ENCODE measurements at regions not wholly inside any gene's neighbourhood (a gene's known extent, or its start where the extent isn't known, plus 50 kb on each side); places are given as distances from the start of the nearest gene placed in this dataset.

GRCh38 chr1:218090459-218090858 is 194.6 kb upstream of the RRP15 start:
- Mint-ChIP-seq H3K36me3 (no peaks in the 10 kb centered on the region), H3K4me1 (ENCODE audit: unreplicated experiment) (no peaks in the 10 kb centered on the region), H3K27me3 (no peaks in the 10 kb centered on the region), H3K9me3 (no peaks in the 10 kb centered on the region), H3K27ac (no peak overlapping the region), H3K4me3 (no peak overlapping the region)
- no peak for DNase-seq (ENCODE audit: extremely low spot score, unreplicated experiment)
- TF ChIP-seq, protein P1, sequence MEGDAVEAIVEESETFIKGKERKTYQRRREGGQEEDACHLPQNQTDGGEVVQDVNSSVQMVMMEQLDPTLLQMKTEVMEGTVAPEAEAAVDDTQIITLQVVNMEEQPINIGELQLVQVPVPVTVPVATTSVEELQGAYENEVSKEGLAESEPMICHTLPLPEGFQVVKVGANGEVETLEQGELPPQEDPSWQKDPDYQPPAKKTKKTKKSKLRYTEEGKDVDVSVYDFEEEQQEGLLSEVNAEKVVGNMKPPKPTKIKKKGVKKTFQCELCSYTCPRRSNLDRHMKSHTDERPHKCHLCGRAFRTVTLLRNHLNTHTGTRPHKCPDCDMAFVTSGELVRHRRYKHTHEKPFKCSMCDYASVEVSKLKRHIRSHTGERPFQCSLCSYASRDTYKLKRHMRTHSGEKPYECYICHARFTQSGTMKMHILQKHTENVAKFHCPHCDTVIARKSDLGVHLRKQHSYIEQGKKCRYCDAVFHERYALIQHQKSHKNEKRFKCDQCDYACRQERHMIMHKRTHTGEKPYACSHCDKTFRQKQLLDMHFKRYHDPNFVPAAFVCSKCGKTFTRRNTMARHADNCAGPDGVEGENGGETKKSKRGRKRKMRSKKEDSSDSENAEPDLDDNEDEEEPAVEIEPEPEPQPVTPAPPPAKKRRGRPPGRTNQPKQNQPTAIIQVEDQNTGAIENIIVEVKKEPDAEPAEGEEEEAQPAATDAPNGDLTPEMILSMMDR (conservative IDR thresholded peaks at IDR 0.05): no peak

- Mint-ChIP-seq H3K4me3 (no peak overlapping the region), H3K36me3 (no peaks in the 10 kb centered on the region), H3K27me3 (no peaks in the 10 kb centered on the region), H3K4me1 (ENCODE audit: unreplicated experiment) (peaks cover 8% of the 10 kb centered on the region), H3K9me3 (peaks cover 6% of the 10 kb centered on the region), H3K27ac (no peak overlapping the region)
- TF ChIP-seq, protein P1 (conservative IDR thresholded peaks at IDR 0.05): no peak
- DNase-seq (ENCODE audit: extremely low spot score, unreplicated experiment): no peak
Measured at GRCh38 chr1:218101409-218101808, 183.7 kb upstream of the RRP15 start.

- TF ChIP-seq, protein P1 (conservative IDR thresholded peaks at IDR 0.05): no peak
- peaks cover 6% of the 10 kb centered on the region for H3K9me3 Mint-ChIP-seq
- H3K36me3 Mint-ChIP-seq: no peaks in the 10 kb centered on the region
- no peaks in the 10 kb centered on the region for H3K4me1 Mint-ChIP-seq (ENCODE audit: unreplicated experiment)
- no peak overlapping the region for H3K27ac Mint-ChIP-seq
- DNase-seq (ENCODE audit: extremely low spot score, unreplicated experiment): no peak
- no peak overlapping the region for H3K4me3 Mint-ChIP-seq
- no peaks in the 10 kb centered on the region for H3K27me3 Mint-ChIP-seq
Measured at GRCh38 chr1:218108034-218108433, 177.1 kb upstream of the RRP15 start.

DNA sequence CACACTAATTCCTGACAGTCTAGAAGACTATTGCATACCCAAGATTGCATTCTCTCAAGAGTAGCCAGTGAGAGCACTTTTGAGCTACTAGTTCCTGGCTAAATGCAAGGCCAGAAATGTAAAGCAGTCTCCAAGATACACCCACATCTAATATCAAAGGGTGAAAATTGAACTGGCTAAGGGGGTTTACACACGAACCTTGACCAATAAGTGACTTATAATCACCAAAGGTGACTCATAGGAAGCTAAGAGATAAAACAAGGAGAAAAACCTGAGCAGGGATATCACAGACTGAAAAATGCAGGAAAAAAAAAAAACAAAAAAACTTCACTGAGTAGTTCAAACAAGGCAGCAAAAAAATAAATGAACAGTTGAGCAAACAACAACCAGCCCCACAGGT is 172.2 kb upstream of the RRP15 start:
- Mint-ChIP-seq H3K4me3 (no peak overlapping the region), H3K4me1 (ENCODE audit: unreplicated experiment) (no peaks in the 10 kb centered on the region), H3K27me3 (no peaks in the 10 kb centered on the region)

GRCh38 chr1:218123968-218124367 is 161.1 kb upstream of the RRP15 start:
- no peaks in the 10 kb centered on the region for H3K36me3 Mint-ChIP-seq
- no peaks in the 10 kb centered on the region for H3K9me3 Mint-ChIP-seq
- TF ChIP-seq, protein P1 (conservative IDR thresholded peaks at IDR 0.05): no peak
- no peaks in the 10 kb centered on the region for H3K4me1 Mint-ChIP-seq (ENCODE audit: unreplicated experiment)
- no peaks in the 10 kb centered on the region for H3K27me3 Mint-ChIP-seq
- no peak overlapping the region for H3K27ac Mint-ChIP-seq
- DNase-seq (ENCODE audit: extremely low spot score, unreplicated experiment): no peak
- H3K4me3 Mint-ChIP-seq: no peak overlapping the region

More for the DNA sequence above, 172.2 kb upstream of the RRP15 start:
- no peak overlapping the region for H3K27ac Mint-ChIP-seq
- TF ChIP-seq, protein P1 (conservative IDR thresholded peaks at IDR 0.05): no peak
- peaks cover 11% of the 10 kb centered on the region for H3K9me3 Mint-ChIP-seq
- H3K36me3 Mint-ChIP-seq: no peaks in the 10 kb centered on the region
- DNase-seq (ENCODE audit: extremely low spot score, unreplicated experiment): no peak

DNA sequence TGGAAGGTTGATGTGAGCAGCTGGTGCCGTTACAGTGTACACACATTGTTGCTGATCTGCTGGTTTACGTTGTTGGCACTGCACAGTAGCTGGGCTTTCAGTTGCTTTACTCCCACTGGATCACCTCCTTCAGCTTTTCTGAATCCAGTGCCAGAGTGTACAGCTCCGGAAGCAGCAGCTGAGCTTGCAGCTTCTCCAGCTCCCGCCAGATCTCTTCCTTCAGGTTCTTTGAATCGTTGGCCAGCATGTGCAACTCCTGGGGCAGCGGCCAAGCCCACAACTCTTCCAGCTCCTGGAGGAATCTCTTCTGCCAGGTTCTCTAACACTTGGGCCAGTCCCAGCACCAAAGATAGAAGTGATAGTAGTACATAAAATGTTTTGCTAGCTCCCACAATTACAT is 149.7 kb upstream of the RRP15 start:
- no peaks in the 10 kb centered on the region for H3K4me1 Mint-ChIP-seq (ENCODE audit: unreplicated experiment)
- H3K27me3 Mint-ChIP-seq: no peaks in the 10 kb centered on the region
- no peak for DNase-seq (ENCODE audit: extremely low spot score, unreplicated experiment)
- no peak overlapping the region for H3K27ac Mint-ChIP-seq
- H3K9me3 Mint-ChIP-seq: peaks cover 4% of the 10 kb centered on the region
- TF ChIP-seq, protein P1 (conservative IDR thresholded peaks at IDR 0.05): no peak
- no peak overlapping the region for H3K4me3 Mint-ChIP-seq
- H3K36me3 Mint-ChIP-seq: no peaks in the 10 kb centered on the region
